K562 (cell line): ENCODE measurements at regions not wholly inside any gene's neighbourhood (a gene's known extent, or its start where the extent isn't known, plus 50 kb on each side); places are given as distances from the start of the nearest gene placed in this dataset.

ENCODE experiments used
- ATAC-seq: fragments of 200-7000 bp; cut with Tn5 transposase; 3 replicates; pipeline ENCODE4 v1.9.1; 2020; ENCODE audit warnings: moderate library complexity
- BruUV-seq: library from RNA; stranded (reverse); fragments of 400-500 nt; replicated peaks from 2 replicates; lab custom pipeline; 2021; lab: Mats Ljungman, UMichigan
- CTCF ChIA-PET: fragments of 300-600 bp; formaldehyde crosslinking; extraction: SDS; loops from one replicate; lab custom pipeline; 2021; ENCODE audit warnings: low intra/inter-chr PET ratio; lab: Yijun Ruan, JAX
- POLR2A ChIA-PET: fragments of 300-600, 350-650 bp; sonication (Branson Sonifier 250); formaldehyde crosslinking; extraction: SDS; loops from one replicate; lab custom pipeline; 2021; ENCODE audit warnings: antibody characterized with exemption, inconsistent platforms; lab: Yijun Ruan, JAX
- DNase-seq, 4 experiments: peaks; one replicate each; pipeline versions ENCODE4 v3.0.0 to v3.0.0-alpha.2; 2011 to 2018; ENCODE audit warnings: low spot score in 3 of 4, mixed read lengths in 3 of 4; ENCODE audit errors: extremely low read depth in 1 of 4
- FAIRE-seq: peaks from 2 replicates; lab custom pipeline; 2011; peaks lifted over from hg19 to GRCh38; lab: Jason Lieb, UNC
- H2AFZ ChIP-seq: 2 replicates; pipeline ENCODE4 v1.6.0; 2011; ENCODE audit warnings: low read depth, low read length, control low read depth, inconsistent platforms
- H3K27ac ChIP-seq: fragments of 200-600 bp; 3 replicates; pipeline ENCODE4 v1.8.0; 2011; ENCODE audit warnings: low read depth, mild to moderate bottlenecking, control low read depth, inconsistent platforms, low read length, moderate library complexity, mixed read lengths; ENCODE audit errors: extremely low read depth
- H3K27me3 ChIP-seq, 2 experiments: fragments of 300-600 bp in 1 of 2; 2 replicates in 1 of 2; 3 replicates in 1 of 2; pipeline versions ENCODE4 v1.6.0 to v1.8.0; 2011; ENCODE audit warnings: inconsistent platforms in 2 of 2, low read length in 2 of 2, mild to moderate bottlenecking in 1 of 2, mixed read lengths in 1 of 2, moderate library complexity in 1 of 2; ENCODE audit not compliant: control insufficient read depth in 2 of 2, insufficient read depth in 2 of 2
- H3K36me3 ChIP-seq: fragments of 300-600 bp; 3 replicates; pipeline ENCODE4 v1.8.0; 2011; ENCODE audit warnings: mild to moderate bottlenecking, low read length, inconsistent platforms; ENCODE audit not compliant: control insufficient read depth, insufficient read depth
- H3K4me1 ChIP-seq, 2 experiments: fragments of 200-600 bp in 1 of 2; replicated peaks in 1 of 2; 2 replicates in 1 of 2; 3 replicates in 1 of 2; pipeline versions ENCODE4 v1.5.1 to v1.8.0; 2011; ENCODE audit warnings: inconsistent platforms in 2 of 2, low read length in 2 of 2, mild to moderate bottlenecking in 1 of 2, mixed read lengths in 1 of 2, moderate library complexity in 1 of 2; ENCODE audit not compliant: control insufficient read depth in 2 of 2, insufficient read depth in 2 of 2
- H3K4me2 ChIP-seq: 2 replicates; pipeline ENCODE4 v1.6.1; 2011; ENCODE audit warnings: low read length, control low read depth, inconsistent platforms, mixed read lengths; ENCODE audit not compliant: insufficient read depth
- H3K4me3 ChIP-seq: fragments of 200-600 bp; sonication (generic), shearing (Covaris generic); 2 replicates; pipeline ENCODE4 v1.5.1; 2016; ENCODE audit warnings: control low read depth, inconsistent platforms
- H3K79me2 ChIP-seq: fragments of 200-600 bp; 3 replicates; pipeline ENCODE4 v1.8.0; 2011; ENCODE audit warnings: low read length, inconsistent platforms; ENCODE audit not compliant: control insufficient read depth, insufficient read depth
- H3K9ac ChIP-seq, 2 experiments: 2 replicates each; pipeline versions ENCODE4 v1.6.0 to v1.6.1; 2011; ENCODE audit warnings: low read depth in 2 of 2, low read length in 2 of 2, control low read depth in 1 of 2, inconsistent platforms in 1 of 2, mild to moderate bottlenecking in 1 of 2, mixed read lengths in 1 of 2; ENCODE audit not compliant: insufficient read depth in 1 of 2
- H3K9me1 ChIP-seq: one replicate; pipeline ENCODE4 v1.6.0; 2011; ENCODE audit warnings: inconsistent platforms, mild to moderate bottlenecking, low read length, moderate library complexity; ENCODE audit not compliant: control insufficient read depth, insufficient read depth
- H3K9me3 ChIP-seq: replicated peaks from 2 replicates; pipeline ENCODE4 v1.5.1; 2011; ENCODE audit warnings: low read depth, low read length, inconsistent platforms; ENCODE audit not compliant: control insufficient read depth, insufficient read depth
- H4K20me1 ChIP-seq: replicated peaks from 2 replicates; pipeline ENCODE4 v1.6.1; 2011; ENCODE audit warnings: low read length, inconsistent platforms, mixed read lengths; ENCODE audit not compliant: control insufficient read depth, insufficient read depth
- DLX4 ChIP-seq: fragments of 250-450 bp; sonication (Bioruptor Pico); IDR thresholded peaks from 2 replicates; pipeline ENCODE4 v1.6.1; 2021; ENCODE audit warnings: mild to moderate bottlenecking
- EHMT2 ChIP-seq: fragments of 450-650 bp; IDR thresholded peaks from 2 replicates; pipeline ENCODE4 v1.6.1; 2018; ENCODE audit warnings: antibody characterized with exemption
- ESRRA ChIP-seq: fragments of 450-650 bp; IDR thresholded peaks from 2 replicates; pipeline ENCODE4 v1.6.1; 2014; ENCODE audit warnings: low read depth, mild to moderate bottlenecking, moderate library complexity, borderline replicate concordance
- ETS1 ChIP-seq: conservative IDR thresholded peaks from 2 replicates; pipeline ENCODE4 v1.6.1; 2011; ENCODE audit warnings: low read depth, mild to moderate bottlenecking, low read length; ENCODE audit not compliant: control insufficient read depth
- ETV6 ChIP-seq, 3 experiments: fragments of 150-350 bp in 1 of 3; sonication (generic) in 1 of 3; formaldehyde crosslinking in 1 of 3; IDR thresholded peaks; 2 replicates each; pipeline versions ENCODE4 v1.6.1 to v1.8.0; 2014 to 2022; ENCODE audit warnings: borderline replicate concordance in 2 of 3, low read depth in 2 of 3, antibody characterized with exemption in 1 of 3, low read length in 1 of 3, mild to moderate bottlenecking in 1 of 3, missing genetic modification reagents in 1 of 3
- IFI16 ChIP-seq: fragments of 250-450 bp; sonication (Bioruptor Pico); IDR thresholded peaks from 2 replicates; pipeline ENCODE4 v2.1.2; 2022; ENCODE audit warnings: mild to moderate bottlenecking, inconsistent platforms
- LEF1 ChIP-seq: fragments of 450-650 bp; IDR thresholded peaks from 2 replicates; pipeline ENCODE4 v1.6.1; 2016; ENCODE audit warnings: mild to moderate bottlenecking
- NR2C1 ChIP-seq, 2 experiments: fragments of 450-650 bp; IDR thresholded peaks; 2 replicates each; pipeline ENCODE4 v1.6.1; 2017; ENCODE audit warnings: mild to moderate bottlenecking in 2 of 2, antibody characterized with exemption in 1 of 2, inconsistent platforms in 1 of 2, missing compliant biosample characterization in 1 of 2, missing genetic modification characterization in 1 of 2
- POLR2A ChIP-seq: fragments of 450-650 bp; conservative IDR thresholded peaks from 2 replicates; pipeline ENCODE4 v1.6.1; 2016
- RBM34 ChIP-seq: fragments of 200-400 bp; formaldehyde crosslinking; IDR thresholded peaks from 2 replicates; pipeline ENCODE4 v1.6.1; 2018; ENCODE audit warnings: low read length, borderline replicate concordance; ENCODE audit not compliant: insufficient read depth
- SIX5 ChIP-seq, 2 experiments: IDR thresholded peaks; 2 replicates each; pipeline ENCODE4 v1.6.1; 2011; ENCODE audit warnings: low read length in 2 of 2, borderline replicate concordance in 1 of 2, low read depth in 1 of 2, mild to moderate bottlenecking in 1 of 2, moderate library complexity in 1 of 2; ENCODE audit not compliant: insufficient read depth in 1 of 2
- ZNF184 ChIP-seq: sonication (generic); formaldehyde crosslinking; IDR thresholded peaks from 2 replicates; pipeline ENCODE4 v1.5.0; 2020; ENCODE audit warnings: missing genetic modification reagents
- ZNF511 ChIP-seq: sonication (generic); formaldehyde crosslinking; IDR thresholded peaks from 2 replicates; pipeline ENCODE4 v1.8.0; 2022; ENCODE audit warnings: mild to moderate bottlenecking, missing genetic modification reagents
- ZNF512 ChIP-seq: IDR thresholded peaks from 2 replicates; pipeline ENCODE4 v1.6.1; 2016; ENCODE audit warnings: missing genetic modification characterization, missing compliant biosample characterization
- ZNF699 ChIP-seq: fragments of 250-450 bp; sonication (Bioruptor Pico); IDR thresholded peaks from 2 replicates; pipeline ENCODE4 v1.8.0; 2021; ENCODE audit warnings: mild to moderate bottlenecking, moderate library complexity; ENCODE audit not compliant: insufficient replicate concordance
- in situ Hi-C: fragments of 300-500 bp; cut with MboI; formaldehyde crosslinking; loops from 4 replicates; pipeline ENCODE4 v1.15.0; 2018; ENCODE audit warnings: inconsistent platforms, mixed read lengths
- intact Hi-C: fragments of 100-400 bp; cut with micrococcal nuclease; formaldehyde crosslinking; loops from 2 replicates; pipeline ENCODE4 v1.14.2; 2022
- TF ChIP-seq, protein P1 (sequence below), 2 experiments: fragments of 450-650 bp in 1 of 2; sonication (generic) in 1 of 2; formaldehyde crosslinking in 1 of 2; IDR thresholded peaks in 1 of 2; conservative IDR thresholded peaks in 1 of 2; 2 replicates each; pipeline versions ENCODE4 v1.6.1 to v1.8.1; 2016 to 2023; ENCODE audit warnings: mild to moderate bottlenecking in 2 of 2, moderate library complexity in 2 of 2, inconsistent platforms in 1 of 2, missing genetic modification reagents in 1 of 2

DNA sequence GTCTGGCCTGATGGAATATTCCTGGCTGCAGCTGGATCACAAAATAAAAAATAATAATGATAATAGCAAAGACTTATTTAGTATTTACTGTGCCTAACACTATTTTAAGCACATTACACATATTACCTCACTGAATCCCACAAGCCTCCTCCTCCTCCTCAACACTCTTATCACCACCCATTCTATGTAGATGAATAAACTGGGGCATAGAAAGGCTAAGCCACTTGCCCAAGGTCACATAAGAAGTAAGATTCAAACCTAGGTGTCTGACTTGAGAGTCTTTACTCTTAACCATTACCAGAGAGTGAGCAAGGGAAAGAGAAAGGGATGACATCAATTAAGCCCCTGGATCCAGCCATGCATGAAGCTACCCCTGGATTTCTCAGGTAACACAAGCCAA lies 493.1 kb downstream of the SHQ1 start:
- POLR2A ChIA-PET = interaction anchor here (0.9 kb wide), 1 partner anchor 15 kb away, joined by 3 read pairs; no protein-coding TSS in a partner anchor
- TF ChIP-seq RBM34 (no peak), ZNF511 (CRISPR knock-in tag) (no peak), EHMT2 (no peak), ZNF184 (CRISPR knock-in tag) (no peak), ZNF699 (no peak), ETV6 (IDR thresholded peaks at IDR 0.05; ENCODE audit: borderline replicate concordance in 1 of 2, low read depth in 2 of 2, low read length in 1 of 2) (no peak), ETV6 (CRISPR knock-in tag; IDR thresholded peaks at IDR 0.05; ENCODE audit: borderline replicate concordance) (no peak), IFI16 (CRISPR knock-in tag) (no peak), DLX4 (CRISPR knock-in tag) (no peak), LEF1 (no peak), SIX5 (IDR thresholded peaks at IDR 0.05; ENCODE audit: borderline replicate concordance in 1 of 2, insufficient read depth in 1 of 2, low read depth in 1 of 2, low read length in 2 of 2) (no peak), ESRRA (no peak), POLR2A (no peak), ETS1 (no peak), ZNF512 (tag) (no peak), NR2C1 (IDR thresholded peaks at IDR 0.05) (no peak), NR2C1 (tag; IDR thresholded peaks at IDR 0.05) (no peak)
- TF ChIP-seq, protein P1, sequence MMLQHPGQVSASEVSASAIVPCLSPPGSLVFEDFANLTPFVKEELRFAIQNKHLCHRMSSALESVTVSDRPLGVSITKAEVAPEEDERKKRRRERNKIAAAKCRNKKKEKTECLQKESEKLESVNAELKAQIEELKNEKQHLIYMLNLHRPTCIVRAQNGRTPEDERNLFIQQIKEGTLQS (IDR thresholded peaks at IDR 0.05) = no peak
- TF ChIP-seq, protein P1 (CRISPR knock-in tag; conservative IDR thresholded peaks at IDR 0.05) = no peak
- TF ChIP-seq, all 486 proteins: peak for 0
- H3K9me1 ChIP-seq = no peaks in the 10 kb centered on the region
- H4K20me1 ChIP-seq = no peaks in the 10 kb centered on the region
- no peak overlapping the region for H3K4me3 ChIP-seq
- no peak overlapping the region for H3K27ac ChIP-seq
- no peaks in the 10 kb centered on the region for H3K9me3 ChIP-seq
- no peak overlapping the region for H3K9ac ChIP-seq
- no peaks in the 10 kb centered on the region for H3K27me3 ChIP-seq
- no peaks in the 10 kb centered on the region for H3K79me2 ChIP-seq
- no peak overlapping the region for H3K4me2 ChIP-seq
- H2AFZ ChIP-seq = no peak overlapping the region
- FAIRE-seq = no peak
- no peak for DNase-seq
- intact Hi-C loops (no loop called here), in situ Hi-C loops (no loop called here)
- ATAC-seq = no peak
- H3K4me1 ChIP-seq = no peaks in the 10 kb centered on the region; a peak in 2 of 5 replicates
- BruUV-seq = no TSS peak
- CTCF ChIA-PET = no interaction called here
- no peaks in the 10 kb centered on the region for H3K36me3 ChIP-seq
